GM20000 (cell line): ENCODE measurements at regions not wholly inside any gene's neighbourhood (a gene's known extent, or its start where the extent isn't known, plus 50 kb on each side); places are given as distances from the start of the nearest gene placed in this dataset.

ENCODE experiments used
- DNase-seq: peaks from one replicate; pipeline ENCODE4 v3.0.0; 2012; ENCODE audit warnings: low spot score
- CTCF ChIP-seq: IDR thresholded peaks from 2 replicates; pipeline ENCODE4 v1.5.1; 2012; ENCODE audit warnings: mild to moderate bottlenecking, control low read depth; ENCODE audit errors: extremely low read depth, missing control alignments

GRCh38 chr3:127066635-127067034 lies 83.7 kb downstream of the PLXNA1 start:
- DNase-seq, result no peak
- no peak for TF ChIP-seq CTCF

- DNase-seq, result no peak
- TF ChIP-seq CTCF, result no peak
These were observed 84.4 kb downstream of the PLXNA1 start for GRCh38 chr3:127067116-127067910.

GRCh38 chr3:127068111-127068810 lies 85.3 kb downstream of the PLXNA1 start:
- DNase-seq, result no peak
- no peak for TF ChIP-seq CTCF

GRCh38 chr3:127068871-127069270 lies 86.0 kb downstream of the PLXNA1 start:
- no peak for TF ChIP-seq CTCF
- DNase-seq, result no peak

GRCh38 chr3:127069814-127070440 lies 87.0 kb downstream of the PLXNA1 start:
- no peak for TF ChIP-seq CTCF
- no peak for DNase-seq

GRCh38 chr3:127070776-127071175 lies 87.9 kb downstream of the PLXNA1 start:
- DNase-seq, result no peak
- TF ChIP-seq CTCF, result no peak

GRCh38 chr3:127071597-127072001 lies 88.7 kb downstream of the PLXNA1 start:
- no peak for TF ChIP-seq CTCF
- DNase-seq, result no peak
